ENCODE measurements at regions not wholly inside any gene's neighbourhood (a gene's known extent, or its start where the extent isn't known, plus 50 kb on each side); places are given as distances from the start of the nearest gene placed in this dataset.
A peak's percentile ranks its signal among the peaks of the same experiment; 100 is the strongest.
"Not testable (repeated sequence)": the region's sequence is repeated elsewhere in the genome, so short reads cannot be mapped to it uniquely, and the experiment has no call there.

DNA sequence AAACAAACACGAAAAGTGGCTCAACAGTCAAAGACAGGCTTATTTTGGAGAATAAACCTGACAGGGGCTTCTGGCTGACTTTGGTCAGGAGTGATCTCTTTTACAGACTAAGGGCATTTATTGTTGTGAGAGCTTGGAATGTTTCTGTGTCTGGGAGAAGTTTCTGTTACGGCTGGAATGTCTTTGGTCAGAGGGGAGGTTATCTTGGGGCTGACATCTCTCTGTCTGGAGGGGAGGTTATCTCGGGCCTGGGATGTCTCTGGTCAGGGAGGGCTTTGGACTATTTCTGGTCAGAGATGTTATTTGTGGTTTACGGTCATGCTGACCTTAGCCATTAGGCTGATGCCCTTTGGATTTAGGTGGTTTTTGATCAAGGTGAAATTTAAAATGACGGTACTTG is 345.5 kb upstream of the FSIP2 start:
- DNase-seq, result no peak

DNA sequence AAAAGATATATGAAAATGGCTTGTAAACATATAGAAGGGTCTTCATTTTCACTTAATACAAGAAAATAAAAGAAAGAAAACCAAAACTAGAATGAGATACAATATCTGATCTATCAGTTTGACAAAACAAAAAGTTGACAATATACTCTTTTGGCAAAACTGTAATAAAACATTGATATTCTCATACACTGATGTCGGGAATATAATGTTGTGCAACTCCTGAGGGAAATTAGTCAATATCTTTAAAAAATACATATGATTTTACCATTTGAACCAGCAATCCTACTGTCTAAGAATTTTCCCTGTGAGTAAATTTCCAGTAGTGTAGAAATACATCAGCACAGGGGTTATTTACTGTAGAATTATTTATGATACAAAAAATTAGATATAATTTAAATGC is 336.1 kb upstream of the FSIP2 start:
- no peak for DNase-seq

DNA sequence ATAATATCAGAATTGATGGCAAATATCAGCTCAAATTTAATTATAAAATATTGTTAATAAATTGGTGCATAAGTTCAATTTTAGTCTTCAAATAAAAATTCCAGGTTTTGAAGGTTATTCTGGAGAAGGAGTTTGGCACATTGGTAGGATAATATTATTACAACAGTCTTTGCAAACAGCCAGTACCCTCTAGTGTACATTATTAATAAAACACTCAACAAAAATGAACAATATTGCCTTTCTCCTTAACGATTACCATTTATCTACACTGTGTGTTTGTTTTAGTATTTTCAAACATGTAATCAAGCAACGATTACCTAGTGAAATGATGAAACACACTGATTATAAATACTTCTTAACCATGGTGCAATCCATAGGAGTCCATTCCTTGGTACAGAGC is 334.0 kb upstream of the FSIP2 start:
- peak; percentile 19 for DNase-seq

DNA sequence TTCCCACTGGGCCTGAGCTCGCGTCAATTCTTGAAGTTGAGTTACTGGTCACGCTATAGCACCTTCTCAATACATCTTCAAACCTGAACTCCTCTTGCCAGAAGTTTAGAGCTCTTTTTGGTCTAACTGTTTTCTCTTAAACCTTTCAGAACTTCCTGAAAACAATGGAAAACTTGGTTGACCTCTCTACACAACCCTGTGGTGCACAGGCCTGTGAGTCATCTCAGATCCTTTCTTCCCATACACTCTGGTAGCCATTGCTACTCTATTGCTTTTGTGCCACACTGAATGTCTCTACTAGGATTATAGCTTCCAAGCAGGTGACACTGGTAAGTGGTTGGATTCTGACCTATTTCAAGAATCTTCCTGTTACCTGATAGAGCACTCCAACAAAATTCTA is 321.5 kb upstream of the FSIP2 start:
- no peak for DNase-seq

DNA sequence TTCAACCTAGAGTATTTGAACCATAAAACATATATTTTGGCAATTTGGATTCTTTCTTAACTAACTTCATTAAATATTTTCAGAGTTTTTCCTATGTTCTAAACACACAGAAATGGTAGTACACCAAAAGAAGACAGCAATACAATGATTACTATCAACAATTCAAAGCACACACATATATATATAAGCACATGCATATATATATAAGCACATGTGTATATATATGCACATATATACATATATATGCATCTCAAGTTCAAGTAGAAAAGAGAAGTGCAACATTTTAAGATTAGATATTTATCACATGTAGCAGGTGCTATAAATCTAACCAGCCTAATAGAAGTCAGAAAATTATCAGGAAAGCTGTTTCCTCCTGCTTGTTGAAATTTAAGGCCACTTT is 320.9 kb upstream of the FSIP2 start:
- DNase-seq, result no peak

DNA sequence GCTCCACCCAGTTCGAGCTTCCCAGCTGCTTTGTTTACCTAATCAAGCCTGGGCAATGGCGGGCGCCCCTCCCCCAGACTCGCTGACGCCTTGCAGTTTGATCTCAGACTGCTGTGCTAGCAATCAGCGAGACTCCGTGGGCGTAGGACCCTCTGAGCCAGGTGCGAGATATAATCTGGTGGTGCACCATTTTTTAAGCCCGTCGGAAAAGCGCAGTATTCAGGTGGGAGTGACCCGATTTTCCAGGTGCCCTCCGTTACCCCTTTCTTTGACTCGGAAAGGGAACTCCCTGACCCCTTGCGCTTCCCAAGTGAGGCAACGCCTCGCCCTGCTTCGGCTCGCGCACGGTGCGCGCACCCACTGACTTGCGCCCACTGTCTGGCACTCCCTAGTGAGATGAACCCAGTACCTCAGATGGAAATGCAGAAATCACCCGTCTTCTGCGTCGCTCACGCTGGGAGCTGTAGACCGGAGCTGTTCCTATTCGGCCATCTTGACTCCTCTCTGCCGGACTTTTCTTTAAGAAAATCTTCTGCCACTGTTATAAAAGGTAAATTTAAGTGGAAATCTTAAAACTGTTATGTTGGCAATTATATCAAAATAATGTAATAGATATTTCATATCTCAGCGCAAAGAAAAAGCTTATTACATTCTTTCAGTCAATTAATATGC is 313.5 kb upstream of the FSIP2 start:
- not testable (repeated sequence) for DNase-seq

DNA sequence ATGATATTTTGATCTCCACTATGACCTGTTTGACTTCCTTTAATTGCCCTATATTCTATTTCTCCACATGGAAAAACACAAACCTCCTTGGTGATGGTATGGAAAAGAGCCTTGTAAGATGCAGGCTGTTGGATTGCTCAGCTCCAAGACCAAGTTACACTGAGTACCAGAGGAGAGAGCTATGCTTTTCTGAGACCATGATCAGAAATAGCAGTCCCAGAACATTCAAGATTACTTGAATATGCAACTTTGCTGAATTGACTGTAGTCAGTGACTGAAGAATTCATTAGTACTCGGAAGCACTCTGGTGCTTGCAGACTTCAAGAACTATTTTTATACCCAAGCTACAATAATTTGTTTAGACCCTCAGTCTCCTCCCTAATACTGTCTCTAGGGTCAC is 310.6 kb upstream of the FSIP2 start:
- no peak for DNase-seq

DNA sequence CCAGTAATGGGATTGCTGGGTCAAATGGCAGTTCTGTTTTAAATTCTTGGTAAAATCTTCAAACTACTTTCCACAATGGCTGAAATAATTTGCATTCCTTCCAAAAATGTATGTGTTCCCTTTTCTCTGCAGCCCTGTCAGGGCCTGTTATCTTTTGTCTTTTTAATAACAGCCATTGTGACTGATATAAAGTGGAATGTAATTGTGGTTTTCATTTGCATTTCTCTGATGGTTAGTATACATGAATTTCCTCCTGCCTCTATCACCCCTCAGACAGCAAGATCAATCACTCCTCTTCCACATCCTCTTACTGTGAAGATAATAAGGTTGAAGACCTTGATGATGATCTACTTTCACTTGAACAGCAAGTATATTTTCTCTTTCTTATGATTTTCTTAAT is 304.8 kb upstream of the FSIP2 start:
- DNase-seq, result no peak

DNA sequence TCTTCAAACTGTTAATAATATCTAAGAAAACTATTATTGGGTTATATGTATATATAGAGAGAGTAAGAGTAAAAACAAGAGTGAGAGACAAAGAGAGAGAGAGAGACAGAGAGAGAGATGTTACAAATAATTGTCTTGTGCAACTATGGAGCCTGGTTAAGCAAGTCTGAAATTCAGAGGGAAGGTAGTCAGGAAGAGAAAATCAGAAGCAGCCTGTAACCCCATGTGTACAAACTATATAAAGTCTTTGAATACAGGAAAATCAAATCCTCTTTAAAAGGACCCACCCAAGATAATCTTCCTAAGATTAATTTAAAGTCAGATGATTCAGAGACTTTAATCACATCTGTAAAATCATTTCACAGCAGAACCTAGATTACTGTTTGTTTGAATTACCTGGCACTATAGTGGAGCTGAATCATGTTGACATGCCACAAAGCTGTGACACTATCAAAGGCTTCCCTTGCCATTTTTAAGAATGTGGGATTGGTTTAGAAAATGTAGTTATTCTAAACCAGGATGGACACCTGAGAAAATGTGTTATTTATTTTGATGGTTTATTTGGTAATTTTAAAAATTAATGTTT is 301.7 kb upstream of the FSIP2 start:
- no peak for DNase-seq

DNA sequence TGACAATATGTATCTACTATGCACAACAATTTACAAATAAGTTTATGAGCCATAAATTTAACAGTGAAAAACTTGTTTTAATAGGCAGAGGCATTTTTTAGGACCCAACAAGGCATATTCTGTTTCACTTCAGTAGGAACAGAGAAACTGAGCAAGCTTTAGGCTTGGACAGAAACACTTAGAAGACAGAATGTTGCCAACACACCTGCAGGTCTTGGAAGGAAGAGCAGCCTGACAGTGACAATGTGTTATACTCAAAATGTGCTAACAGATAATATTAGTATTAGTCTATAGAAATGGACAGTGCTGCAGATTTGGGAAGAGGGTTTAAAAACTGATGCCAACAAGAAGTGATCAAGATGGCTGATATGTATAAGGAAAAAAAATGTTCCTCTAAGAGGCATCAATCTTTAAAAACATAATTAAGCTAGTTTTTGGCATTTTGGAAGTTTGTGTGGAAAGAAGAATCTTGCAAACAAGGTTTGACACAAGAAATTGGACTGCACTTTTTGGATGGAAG is 297.1 kb upstream of the FSIP2 start:
- peak; percentile 2 for DNase-seq

DNA sequence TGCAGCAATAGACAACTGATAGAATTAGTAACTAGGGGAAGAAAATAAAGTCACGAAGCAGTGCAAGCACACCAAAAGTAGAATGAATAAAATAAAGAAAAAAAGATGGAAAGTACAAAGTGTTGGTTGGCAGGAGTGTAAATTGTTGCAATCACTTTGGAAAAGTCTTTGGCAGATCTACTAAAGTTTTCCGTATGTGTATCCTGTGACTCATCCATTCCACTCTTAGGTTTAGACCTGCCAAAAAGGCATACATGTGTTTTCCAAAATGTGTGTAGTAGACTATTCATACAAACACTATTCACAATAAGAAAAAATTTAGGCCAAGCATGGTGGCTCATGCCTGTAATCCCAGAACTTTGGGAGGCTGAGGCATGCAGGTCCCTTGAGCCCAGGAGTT is 282.1 kb upstream of the FSIP2 start:
- DNase-seq, result no peak

DNA sequence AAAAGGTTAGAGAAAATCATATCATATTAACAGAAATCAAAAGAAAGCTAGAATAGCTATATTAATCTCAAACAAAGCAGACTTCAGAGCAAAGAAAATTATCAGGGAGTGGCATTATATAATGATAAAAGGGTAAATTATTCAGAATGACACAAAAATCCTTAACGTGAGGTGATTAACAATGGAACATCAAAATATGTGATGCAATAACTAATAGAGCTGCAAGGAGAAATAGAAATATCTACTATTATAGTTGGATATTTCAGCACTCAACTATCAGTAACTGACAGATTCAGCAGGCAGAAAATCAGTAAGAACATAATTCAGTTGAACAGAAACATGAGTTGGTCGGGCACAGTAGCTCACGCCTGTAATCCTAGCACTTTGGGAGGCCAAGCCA is 275.1 kb upstream of the FSIP2 start:
- DNase-seq, result no peak

DNA sequence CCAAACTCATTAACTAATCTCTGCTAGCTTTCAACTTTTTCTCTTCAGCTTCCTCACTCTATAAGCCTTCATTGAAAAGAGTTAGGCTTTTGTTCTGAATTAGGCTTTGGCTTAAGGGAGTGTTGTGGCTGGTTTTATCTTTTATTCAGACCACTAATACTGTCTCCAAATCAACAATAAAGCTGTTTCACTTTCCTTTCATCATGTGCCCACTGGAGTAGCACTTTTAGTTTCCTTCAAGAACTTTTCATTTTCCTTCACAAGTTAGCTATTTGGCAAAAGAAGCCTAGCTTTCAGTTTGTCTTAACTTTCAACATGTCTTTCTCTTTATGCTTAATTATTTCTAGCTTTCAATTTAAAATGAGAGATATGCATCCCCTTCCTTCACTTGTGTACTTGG is 271.7 kb upstream of the FSIP2 start:
- no peak for DNase-seq

DNA sequence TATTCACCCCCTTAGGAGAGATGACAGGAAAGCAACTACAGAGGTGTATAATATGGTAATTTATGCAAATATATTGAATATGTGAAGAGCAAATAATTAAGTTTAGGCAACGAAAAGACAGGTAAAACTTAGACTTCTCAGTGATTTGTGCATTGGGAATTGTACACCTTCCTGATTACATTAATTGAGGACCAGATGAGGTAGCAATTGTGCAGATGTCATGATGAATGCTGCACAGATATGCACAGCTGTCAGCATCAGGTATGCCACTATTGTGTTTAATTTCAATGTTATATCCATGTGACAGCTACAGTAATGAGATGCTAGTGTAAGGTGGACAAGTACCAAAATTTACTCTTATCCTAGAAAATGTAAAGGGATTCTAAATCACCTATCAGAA is 267.2 kb upstream of the FSIP2 start:
- peak; percentile 1 for DNase-seq

DNA sequence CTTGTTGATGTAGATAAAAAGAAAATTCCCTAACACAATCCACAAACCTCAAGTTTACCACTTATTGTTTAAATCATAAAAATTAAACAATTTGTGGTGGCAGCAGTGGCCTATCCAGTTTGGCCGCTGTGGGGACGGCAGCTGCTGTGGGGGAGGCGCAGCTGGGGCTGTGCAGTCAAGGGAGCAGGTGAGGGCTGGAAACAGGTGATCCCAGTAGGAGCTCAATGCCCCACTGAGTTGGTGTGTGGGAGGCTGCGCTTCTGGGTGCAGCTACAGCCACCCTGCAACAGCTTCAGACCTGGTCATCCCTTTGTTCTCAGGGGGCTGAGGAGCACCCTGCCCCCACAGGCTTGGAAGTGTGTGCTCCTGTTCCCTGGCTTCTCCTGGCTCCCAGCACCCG is 266.0 kb upstream of the FSIP2 start:
- peak; percentile 41 for DNase-seq

DNA sequence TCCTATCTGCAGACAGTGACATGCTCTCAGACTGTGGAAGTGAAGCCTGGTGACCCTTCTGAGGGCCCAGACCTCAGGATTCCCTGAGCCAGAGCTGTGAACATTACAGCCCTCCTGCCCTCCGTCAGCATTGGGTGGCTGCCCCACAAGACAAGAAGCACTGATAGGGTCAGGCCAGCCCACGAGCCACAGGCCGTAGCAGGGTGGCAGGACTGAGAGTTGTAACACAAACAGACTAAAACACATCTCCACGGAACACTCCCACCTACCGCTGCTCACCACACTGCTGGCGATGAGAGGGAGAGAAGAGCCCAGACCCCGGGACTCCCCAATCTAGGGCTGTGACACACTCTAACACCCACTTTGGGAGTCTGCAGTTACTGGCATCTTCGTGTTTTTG is 264.8 kb upstream of the FSIP2 start:
- no peak for DNase-seq

DNA sequence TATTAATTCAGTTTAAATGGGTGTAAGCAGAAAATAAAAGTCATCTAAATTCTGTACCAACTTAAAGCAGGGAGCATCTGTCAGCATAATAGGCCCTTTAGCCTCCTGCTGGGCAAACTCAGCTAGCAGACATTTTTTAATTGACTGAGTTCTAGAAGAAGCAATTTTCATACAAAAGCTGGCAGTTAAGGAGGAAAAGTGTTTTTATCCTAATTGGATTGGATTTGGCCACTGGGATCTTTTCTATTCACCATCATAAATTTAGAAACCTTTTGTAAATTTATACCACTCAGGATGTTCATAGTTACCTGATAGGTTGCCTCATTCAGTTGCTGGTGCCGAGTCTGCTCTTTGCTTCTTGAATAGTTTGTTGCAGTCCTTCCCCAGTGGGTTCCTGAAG is 262.7 kb upstream of the FSIP2 start:
- peak; percentile 98 for DNase-seq

DNA sequence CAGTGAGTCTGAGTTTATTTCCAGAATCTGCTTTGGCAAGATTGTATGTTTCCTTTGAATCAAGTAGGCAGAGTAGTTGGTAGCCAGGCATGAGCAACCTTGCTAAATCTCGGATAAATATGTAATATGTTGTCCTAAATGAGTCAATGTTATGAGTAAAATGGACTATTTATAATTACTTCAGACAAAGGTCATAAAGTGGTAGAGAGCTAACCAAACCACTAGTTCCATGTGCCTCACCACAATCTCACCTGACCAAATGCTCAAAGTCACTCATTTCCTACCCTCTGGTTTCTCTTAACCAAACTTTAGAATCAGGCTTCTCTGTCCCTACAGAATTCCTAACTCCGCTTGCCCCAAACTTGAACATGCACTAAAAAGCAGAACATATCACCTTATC is 261.2 kb upstream of the FSIP2 start:
- no peak for DNase-seq

DNA sequence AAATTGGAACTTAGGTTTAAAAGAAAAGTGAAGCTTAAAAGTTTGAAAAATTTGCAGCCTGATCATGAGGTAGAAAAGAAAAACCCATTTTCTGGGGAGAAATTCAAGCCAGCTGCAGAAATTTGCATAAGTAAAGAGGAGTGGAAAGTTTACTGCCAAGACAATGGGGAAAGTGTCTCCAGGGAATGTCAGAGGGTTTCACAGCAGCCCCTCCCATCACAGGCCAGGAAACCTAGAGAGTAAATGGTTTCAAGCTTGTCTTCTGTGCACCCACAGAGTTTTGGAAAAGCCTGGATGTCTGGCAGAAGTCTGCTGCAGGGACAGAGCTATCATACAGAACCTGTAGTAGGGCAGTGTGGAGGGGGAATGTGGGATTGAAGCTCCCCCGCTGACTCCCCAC is 254.0 kb upstream of the FSIP2 start:
- DNase-seq, result peak; percentile 8

DNA sequence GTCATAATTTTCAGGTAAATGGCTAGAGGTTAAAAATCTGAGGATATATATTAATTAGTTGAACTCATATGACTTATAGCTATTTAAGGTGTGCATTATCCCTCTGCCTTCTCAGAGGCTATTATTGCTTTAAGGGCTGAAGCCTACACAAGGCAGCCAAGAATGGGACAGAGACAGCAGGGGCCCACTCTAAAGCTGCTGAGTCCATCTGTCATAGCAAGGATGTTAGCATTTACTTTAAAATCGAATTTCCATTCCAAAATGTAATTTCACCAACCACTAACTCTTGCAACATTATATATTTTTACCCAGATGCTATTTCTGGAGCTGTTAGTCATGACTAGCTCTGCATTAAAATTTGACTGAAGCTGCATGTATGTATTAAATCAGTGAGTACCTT is 236.3 kb upstream of the FSIP2 start:
- DNase-seq, result peak; percentile 70

DNA sequence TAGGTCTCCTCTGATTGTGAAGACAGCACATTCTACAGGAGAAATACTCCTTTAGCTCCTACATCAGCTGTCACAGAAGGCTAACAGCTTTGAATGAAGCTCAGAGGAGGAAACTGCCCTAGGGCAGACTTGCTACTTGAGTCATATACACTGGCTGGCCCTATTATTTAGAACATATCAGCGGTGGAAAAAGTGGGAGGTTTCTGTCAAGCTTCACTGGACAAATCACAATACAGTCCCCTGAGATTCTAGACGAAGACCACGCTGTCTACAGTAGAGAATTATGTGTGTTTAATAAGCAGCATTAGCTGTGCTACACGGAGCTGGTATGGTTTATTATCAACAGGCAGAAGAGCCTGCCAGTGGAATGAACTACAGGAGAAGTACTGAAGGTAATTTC is 230.9 kb upstream of the FSIP2 start:
- DNase-seq, result peak; percentile 95

DNA sequence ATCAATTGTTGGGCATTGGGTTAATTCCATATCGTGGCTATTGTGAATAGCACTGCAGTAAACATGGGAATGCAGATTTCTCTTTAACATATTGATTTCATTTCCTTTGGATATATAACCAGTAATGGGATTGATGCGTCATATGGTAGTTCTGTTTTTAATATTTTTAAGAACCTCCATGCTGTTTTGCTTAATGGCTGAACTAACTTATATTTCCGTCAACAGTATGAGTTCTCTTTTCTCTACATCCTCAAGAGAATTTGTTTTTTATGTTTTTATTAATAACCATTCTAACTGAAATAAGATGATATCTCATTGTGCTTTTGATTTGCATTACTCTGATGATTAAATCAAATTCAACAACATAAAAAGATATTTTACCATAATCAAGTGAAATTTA is 228.5 kb upstream of the FSIP2 start:
- no peak for DNase-seq

DNA sequence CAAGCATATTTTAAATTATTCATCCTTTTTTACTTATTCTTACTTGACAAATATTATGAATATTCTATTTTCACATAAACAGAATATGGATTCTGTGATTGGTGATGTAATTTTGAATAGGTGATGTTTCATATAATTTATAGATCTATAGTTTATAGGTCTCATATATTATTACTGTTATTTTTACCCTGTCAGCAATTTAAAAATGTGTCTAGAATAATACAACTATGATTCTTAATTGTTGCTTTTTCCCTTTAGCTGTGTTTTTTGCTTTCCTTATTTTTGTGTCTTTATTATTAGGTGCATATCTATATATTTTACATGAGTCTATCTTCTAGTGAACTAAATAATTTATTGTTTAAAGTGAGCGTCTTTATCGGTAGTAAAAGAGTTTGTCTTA is 226.7 kb upstream of the FSIP2 start:
- no peak for DNase-seq

DNA sequence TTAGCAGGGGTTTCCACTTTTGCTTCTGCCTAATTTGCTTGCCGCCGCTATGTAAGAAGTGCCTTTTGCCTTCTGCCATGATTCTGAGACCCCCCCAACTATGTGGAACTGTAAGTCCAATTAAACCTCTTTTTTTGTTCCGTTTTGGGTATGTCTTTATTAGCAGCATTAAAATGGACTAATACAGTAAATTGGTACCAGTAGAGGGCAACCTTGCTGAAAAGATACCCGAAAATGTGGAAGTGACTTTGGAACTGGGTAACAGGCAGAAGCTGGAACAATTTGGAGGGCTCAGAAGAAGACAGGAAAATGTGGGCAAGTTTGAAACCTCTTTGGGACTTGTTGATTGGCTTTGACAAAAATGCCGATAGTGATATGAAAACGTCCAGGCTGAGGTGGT is 216.1 kb upstream of the FSIP2 start:
- DNase-seq, result no peak

DNA sequence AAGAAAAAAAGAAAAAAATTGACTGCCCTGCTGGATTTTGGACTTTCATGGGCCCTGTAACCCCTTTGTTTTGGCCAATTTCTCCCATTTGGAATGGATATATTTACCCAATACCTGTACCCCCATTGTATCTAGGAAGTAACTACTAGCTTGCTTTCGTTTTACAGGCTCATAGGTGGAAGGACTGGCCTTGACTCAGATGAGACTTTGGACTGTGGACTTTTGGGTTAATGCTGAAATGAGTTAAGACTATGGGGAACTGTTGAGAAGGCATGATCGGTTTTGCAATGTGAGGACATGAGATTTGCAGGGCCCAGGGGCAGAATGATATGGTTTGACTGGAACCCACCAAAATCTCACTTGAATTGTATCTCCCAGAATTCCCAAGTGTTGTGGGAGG is 214.4 kb upstream of the FSIP2 start:
- not testable (repeated sequence) for DNase-seq
